DMS 273 (cell line): ENCODE measurements at regions not wholly inside any gene's neighbourhood (a gene's known extent, or its start where the extent isn't known, plus 50 kb on each side); places are given as distances from the start of the nearest gene placed in this dataset.

Experiments used
- DNase-seq: peaks from one replicate; lab custom pipeline; 2025; ENCODE audit not compliant: unreplicated experiment; lab: John Stamatoyannopoulos, UW

DNA sequence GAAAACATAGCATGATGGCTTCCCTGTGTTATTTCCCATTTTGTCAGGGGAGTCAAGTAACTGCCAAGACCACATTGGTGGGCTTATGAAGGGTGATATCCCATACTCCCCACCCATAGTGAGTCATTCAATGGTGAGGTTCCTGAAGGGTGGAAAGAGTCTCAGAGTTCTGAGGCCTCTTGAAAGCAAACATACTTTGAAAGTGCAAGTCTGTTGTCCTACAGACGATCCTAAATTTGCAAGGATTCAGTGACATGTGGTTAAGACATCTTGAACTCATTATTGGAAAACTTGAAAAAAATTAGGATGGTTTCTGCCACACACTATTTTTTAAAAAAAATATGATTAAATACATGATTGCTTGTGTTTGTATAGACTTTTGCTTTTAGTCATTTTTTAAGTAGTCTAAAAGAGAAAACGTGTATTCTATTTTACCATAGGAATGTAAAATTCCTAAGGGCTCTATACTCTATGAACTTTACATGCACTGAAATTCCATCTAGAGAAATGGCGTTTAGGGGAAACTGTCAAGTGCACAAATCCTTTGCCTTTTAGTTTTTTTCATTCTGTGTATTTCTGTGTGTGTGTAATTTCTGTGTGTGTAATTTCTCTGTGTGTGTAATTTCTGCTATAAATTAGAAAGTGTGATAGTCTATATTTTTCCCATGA lies 225.5 kb upstream of the ADAMTS5 start:
- no peak for DNase-seq

- DNase-seq = no peak
These were observed 223.7 kb upstream of the ADAMTS5 start for GRCh38 chr21:27190601-27191000.

- no peak for DNase-seq
These were observed 223.0 kb upstream of the ADAMTS5 start for GRCh38 chr21:27189870-27190269.

DNA sequence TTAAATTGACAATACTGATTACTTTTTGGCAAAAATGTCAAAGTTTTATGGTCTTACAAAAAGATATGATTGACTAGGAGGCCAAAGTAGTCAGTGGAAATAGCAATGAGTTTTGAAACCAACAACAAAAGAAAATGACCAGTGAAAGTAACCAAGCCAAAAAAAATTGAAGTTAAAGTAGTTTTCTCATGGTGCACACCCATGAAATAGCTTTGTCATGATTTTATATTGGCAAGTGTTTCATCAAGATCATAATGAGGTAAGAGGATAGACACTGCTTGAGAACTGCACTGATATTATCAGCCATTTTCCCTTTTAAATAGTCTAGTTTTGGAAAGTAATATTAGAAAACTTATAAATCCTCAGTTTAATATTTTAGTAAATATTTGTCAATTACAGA lies 206.2 kb upstream of the ADAMTS5 start:
- DNase-seq = no peak

GRCh38 chr21:27171707-27172106 lies 204.8 kb upstream of the ADAMTS5 start:
- DNase-seq = no peak

DNA sequence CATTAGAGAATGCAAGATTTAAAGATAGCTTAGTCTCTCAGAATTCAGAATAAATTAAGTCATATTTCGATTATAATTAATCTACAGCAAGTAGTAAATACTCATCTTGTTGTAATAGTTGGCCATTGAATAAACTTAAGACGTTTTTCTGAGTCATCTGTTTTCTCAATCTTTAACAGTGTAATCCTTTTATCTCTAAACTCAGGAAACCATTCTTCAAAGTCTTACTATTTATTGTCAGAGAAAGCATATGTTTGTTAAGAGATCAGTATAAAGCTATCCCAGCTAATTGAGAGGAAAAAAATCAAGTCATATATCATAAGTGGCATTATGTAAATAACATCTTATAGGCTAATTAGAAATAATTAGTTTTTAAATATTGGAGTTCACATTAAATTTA lies 201.2 kb upstream of the ADAMTS5 start:
- DNase-seq = no peak

- DNase-seq = no peak
These were observed 197.6 kb upstream of the ADAMTS5 start for GRCh38 chr21:27164208-27165177.

DNA sequence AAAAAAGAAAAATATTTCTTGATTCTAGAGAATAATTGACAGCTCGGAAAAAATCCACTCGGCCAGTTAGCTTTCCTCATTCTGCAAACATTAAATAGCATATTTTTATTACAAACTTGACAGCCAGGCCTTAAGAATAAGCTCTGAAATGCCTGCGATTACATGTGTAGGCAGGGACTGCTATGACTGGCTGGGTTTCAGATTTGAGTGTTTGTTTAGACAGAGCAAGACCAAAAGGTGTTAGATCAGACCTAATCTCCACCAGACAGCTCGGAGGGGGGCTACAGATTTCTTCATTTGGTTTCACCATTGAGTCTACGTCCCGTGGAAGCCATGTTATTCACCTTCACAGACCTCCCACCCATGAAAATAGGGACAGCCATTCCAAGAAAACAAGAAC lies 192.1 kb upstream of the ADAMTS5 start:
- DNase-seq = no peak

DNA sequence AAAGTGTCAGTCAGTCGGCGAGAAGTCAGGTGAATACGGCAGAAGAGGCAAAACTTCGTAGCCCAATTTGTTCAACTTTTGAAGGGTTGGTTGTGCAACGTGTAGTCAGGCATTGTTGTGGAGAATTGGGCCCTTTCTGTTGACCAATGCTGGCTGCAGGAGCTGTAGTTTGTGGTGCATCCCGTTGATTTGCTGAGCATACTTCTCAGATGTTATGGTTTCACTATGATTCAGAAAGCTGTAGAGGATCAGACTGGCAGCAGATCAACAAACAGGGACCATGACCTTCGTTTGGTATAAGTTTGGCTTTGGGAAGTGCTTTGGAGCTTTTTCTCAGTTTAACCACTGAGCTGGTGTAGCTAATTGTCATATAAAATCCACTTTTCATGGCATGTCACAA lies 190.2 kb upstream of the ADAMTS5 start:
- DNase-seq = no peak

DNA sequence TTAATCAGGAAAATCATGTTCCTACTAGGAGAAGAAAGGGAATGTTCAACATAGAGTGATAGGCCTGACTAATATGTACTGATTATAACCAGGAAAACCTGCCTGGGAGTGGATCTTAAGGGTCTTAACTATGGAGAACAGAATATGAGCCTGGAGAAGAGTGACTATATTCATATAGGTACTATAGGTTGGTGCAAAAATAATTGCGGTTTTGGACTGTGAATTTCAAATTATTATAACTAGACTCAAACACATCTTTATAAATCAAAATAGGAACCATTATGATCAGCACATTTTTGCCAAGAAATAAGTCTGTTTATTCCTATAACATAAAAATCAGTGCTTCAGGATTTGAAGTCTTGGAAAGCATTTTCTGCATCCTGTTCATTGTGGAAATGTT lies 189.8 kb upstream of the ADAMTS5 start:
- DNase-seq = no peak

GRCh38 chr21:27155130-27155500 lies 188.2 kb upstream of the ADAMTS5 start:
- DNase-seq = no peak

DNA sequence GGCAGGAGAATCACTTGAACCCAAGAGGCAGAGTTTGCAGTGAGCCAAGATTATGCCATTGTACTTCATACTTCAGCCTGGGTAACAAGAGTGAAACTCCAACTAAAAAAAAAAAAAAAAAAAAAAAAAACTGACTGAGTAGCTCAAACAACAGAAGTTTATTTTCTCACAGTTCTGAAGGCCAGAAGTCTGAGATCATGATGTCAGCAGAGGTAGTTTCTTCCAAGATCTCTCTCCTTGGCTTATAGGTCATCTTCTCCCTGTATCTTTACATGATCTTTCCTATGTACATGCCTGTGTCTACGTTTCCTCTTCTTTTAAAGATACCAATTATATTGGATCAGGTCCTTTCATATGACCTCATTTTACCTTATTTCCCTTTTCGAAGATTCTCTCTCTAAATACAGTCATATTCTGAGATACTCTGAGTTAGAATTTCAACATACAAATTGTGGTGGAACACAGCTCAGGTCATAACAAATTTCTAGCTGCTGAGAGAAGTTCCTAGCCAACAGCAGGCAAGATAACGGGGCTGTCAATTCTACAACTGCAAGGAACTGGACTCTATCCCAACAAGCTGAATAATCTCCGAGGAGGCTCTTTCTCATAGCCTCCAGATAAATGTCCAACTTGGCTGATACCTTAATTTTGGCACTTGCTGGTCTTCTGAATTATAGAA lies 187.7 kb upstream of the ADAMTS5 start:
- no peak for DNase-seq

GRCh38 chr21:27152996-27153395 lies 186.1 kb upstream of the ADAMTS5 start:
- DNase-seq = no peak

GRCh38 chr21:27149034-27149433 lies 182.1 kb upstream of the ADAMTS5 start:
- DNase-seq = no peak

DNA sequence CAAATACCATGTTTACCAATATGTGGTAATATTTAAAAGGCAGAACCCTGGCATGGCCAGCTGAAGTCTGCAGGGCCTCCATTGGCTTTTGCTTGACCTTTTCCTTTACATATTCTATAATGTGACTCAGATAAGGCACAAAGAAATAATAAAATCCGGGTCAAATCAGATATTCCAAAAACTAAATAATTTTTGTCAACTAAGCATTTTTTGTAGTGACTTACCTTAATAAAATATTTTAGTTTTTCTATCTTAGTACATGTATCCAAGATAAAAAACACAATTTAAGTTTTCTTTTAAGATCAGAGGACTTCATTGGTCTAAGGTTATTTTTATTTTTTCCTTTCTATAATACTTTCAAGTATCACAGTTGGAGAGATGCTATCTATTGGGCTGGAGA lies 179.4 kb upstream of the ADAMTS5 start:
- no peak for DNase-seq

DNA sequence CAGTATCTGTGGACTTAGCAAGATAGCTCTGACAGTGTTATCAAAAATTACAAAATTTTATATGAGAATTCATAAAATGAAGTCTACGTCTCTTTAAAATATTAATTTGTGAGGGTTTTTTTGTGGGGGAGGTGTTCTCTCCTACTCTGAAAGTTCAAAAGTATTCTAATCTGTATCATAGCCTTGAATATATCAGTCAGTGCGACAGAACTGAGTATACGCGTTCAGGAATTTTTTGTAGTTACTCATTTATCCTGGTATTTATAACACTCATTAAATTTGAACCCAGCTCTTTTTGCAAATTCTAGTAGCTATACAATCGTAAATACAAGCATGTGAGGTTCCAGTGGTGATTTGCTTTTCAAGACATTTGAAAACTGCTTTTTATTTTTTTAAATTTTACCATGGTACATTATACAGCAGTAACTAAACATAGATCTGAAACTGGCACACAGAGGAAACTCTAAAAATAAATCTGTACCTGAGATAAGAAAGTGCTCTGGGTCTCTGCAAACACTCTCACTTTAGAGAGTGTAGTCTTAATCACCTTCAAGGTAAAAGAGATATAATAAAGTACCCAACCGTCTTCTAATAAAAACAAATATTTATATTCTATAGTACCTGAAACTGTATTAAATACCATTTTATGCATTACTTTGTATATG lies 178.4 kb upstream of the ADAMTS5 start:
- no peak for DNase-seq

DNA sequence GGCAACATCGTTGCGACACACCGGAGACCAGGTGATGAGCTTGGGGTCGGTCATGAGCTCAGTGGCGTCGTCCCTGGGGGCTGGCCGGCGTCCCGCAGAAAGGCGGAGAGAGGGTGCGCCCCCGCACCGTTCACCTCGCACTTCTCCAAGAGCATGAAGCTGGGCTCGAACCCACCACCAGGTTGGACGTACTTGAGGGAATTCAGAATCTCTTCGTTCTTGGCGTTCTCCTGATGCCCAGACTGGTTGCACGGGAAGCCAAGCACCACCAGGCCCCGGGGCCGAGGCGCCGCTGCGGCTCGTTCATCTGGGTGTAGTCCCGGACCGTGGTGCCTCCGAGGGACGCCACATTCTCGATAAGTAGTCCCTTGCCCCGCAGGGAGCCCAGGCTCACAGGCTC lies 176.6 kb upstream of the ADAMTS5 start:
- no peak for DNase-seq

DNA sequence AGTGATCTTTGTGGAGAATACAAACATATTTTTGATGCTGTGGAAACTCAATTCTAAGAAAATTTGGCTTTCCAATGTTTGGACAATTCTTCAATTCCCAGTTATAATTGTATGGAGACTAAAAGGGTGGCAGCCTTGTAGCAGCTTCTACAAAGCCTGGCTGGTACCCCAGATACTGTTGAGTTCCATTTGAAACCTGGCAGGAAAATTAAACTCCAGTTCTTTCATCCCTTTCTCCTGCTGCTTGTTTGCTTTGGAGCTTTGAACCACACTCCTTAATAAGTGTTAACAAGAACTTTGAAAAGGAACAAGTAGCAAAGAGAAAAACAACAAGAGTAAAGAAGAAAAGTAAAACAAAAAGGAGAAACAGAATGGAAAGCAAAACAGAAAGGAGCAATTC lies 172.6 kb upstream of the ADAMTS5 start:
- no peak for DNase-seq

DNA sequence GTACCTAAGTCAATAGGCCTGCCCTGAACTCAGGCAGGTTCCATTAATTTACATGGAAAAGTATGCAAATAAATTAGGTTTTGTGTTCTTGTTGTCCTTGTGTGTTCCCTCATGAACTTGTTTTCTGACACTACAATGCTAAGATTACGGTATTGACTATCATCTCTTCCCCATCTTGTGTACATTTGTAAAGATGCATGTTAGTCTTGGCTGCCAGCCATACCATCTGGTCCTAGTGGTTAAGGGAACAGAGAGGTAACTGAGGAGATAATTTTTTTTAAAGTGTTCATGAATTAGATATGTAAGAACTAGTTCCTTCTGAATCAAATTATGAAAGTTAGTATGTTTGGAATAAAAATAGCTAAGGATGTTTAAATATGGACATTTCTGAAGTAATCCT lies 167.6 kb upstream of the ADAMTS5 start:
- peak; percentile 22 for DNase-seq

DNA sequence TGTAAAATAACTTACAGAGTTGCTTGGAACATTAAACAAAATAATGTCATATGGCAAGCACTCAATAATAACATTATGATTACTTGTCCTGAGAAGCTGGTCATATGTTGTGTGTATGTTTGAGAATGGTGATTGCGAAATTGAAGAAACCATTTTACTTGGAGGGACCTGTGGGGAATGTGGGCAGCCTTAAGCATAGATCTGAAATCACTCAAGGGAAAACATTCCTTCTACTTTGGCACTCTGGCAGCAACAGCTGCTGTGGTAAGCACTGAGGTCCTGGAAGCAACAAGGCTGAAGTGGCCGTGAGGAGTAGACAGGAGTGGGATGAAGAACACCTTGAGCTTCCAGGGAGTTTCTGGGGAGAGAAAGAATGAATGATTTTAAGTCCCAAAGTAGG lies 165.4 kb upstream of the ADAMTS5 start:
- no peak for DNase-seq

DNA sequence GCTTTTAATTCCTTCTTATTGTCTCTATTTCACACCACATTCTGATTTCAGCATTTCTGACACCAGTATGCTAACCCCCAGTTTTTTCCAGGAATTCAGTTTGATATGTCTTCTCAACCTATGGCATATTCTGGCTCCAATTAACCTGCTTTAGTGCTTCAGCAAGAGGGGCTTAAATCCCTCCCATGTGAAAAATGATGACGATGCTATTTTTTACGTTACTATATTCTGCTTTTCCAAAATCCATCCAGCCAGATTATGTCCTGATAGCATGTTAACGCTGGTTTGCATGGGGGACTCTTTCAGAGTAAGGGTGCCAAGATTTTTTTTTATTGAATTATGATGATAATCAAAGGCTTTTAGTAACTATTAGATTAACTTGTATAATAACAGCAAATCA lies 163.3 kb upstream of the ADAMTS5 start:
- DNase-seq = no peak
